ENCODE measurements at regions not wholly inside any gene's neighbourhood (a gene's known extent, or its start where the extent isn't known, plus 50 kb on each side); places are given as distances from the start of the nearest gene placed in this dataset.
"Not testable (repeated sequence)": the region's sequence is repeated elsewhere in the genome, so short reads cannot be mapped to it uniquely, and the experiment has no call there.

GRCh38 chr6:1162367-1163275, 149.3 kb upstream of the FOXQ1 start:
- Histone ChIP-seq H3K4me2 (ENCODE audit: control insufficient read depth, insufficient read depth) (no peak overlapping the region), H3K36me3 (ENCODE audit: control insufficient read depth in 2 of 2, insufficient read depth in 2 of 2, low read length in 1 of 2) (no peaks in the 10 kb centered on the region), H3K4me3 (no peak overlapping the region), H3K9ac (ENCODE audit: control insufficient read depth, insufficient read depth, low read length) (no peak overlapping the region), H3K79me2 (ENCODE audit: control insufficient read depth, insufficient read depth, low read length) (no peaks in the 10 kb centered on the region), H3K27ac (ENCODE audit: control insufficient read depth, insufficient read depth) (no peak overlapping the region), H2AFZ (ENCODE audit: control insufficient read depth, low read depth, low read length) (no peak overlapping the region), H4K20me1 (ENCODE audit: control insufficient read depth, insufficient read depth) (no peaks in the 10 kb centered on the region), H3K27me3 (replicated peaks in 1 of 2; ENCODE audit: control insufficient read depth in 2 of 2, insufficient read depth in 2 of 2, low read length in 1 of 2) (no peaks in the 10 kb centered on the region; a peak in 1 of 4 replicates), H3K4me1 (ENCODE audit: control insufficient read depth, insufficient read depth, low read length) (no peaks in the 10 kb centered on the region), H3K9me3 (replicated peaks; ENCODE audit: control insufficient read depth, insufficient read depth, low read length) (no peaks in the 10 kb centered on the region; the same call in 1 of the 3 replicates)
- ATAC-seq (no peak), FAIRE-seq (no peak), DNase-seq (ENCODE audit: low read depth, low spot score) (no peak)
- SMC1A ChIA-PET (ENCODE audit: uncharacterized antibody, unreplicated experiment) = interaction anchor here (0.5 kb wide), 1 partner anchor 489 kb away, joined by 3 read pairs; no protein-coding TSS in a partner anchor
- BruUV-seq (replicated peaks) = no TSS peak
- in situ Hi-C loops (cut with MboI) (no loop called here), intact Hi-C loops (cut with micrococcal nuclease; ENCODE audit: unreplicated experiment) (no loop called here)
- RAD21 ChIA-PET (ENCODE audit: unreplicated experiment) = no interaction called here
- POLR2A ChIA-PET = no interaction called here
- CTCF ChIA-PET = no interaction called here
- no peak for TF ChIP-seq YY1 (IDR thresholded peaks at IDR 0.05; ENCODE audit: low read depth, low read length)
- no peak for TF ChIP-seq CREB1 (IDR thresholded peaks at IDR 0.05; ENCODE audit: low read depth)
- no peak for TF ChIP-seq RFX5 (IDR thresholded peaks at IDR 0.05; ENCODE audit: low read depth, low read length)
- TF ChIP-seq ASH2L (IDR thresholded peaks at IDR 0.05; ENCODE audit: borderline replicate concordance, low read depth) = no peak
- no peak for TF ChIP-seq SMAD5 (IDR thresholded peaks at IDR 0.05; ENCODE audit: low read depth)
- no peak for TF ChIP-seq HSF1 (IDR thresholded peaks at IDR 0.05; ENCODE audit: low read depth, low read length)
- TF ChIP-seq FOS (IDR thresholded peaks at IDR 0.05; ENCODE audit: borderline replicate concordance, extremely low read depth, insufficient read length) = no peak
- TF ChIP-seq ZNF207 (IDR thresholded peaks at IDR 0.05; ENCODE audit: borderline replicate concordance) = no peak
- no peak for TF ChIP-seq SREBF2 (IDR thresholded peaks at IDR 0.05; ENCODE audit: low read length)
- no peak for TF ChIP-seq E2F4 (IDR thresholded peaks at IDR 0.05; ENCODE audit: low read depth, low read length)
- no peak for TF ChIP-seq SIX5 (IDR thresholded peaks at IDR 0.05; ENCODE audit: low read depth, low read length, severe bottlenecking)
- no peak for TF ChIP-seq SUPT20H (IDR thresholded peaks at IDR 0.05; ENCODE audit: borderline replicate concordance, control insufficient read depth, low read depth, low read length)
- no peak for TF ChIP-seq NR2F1 (conservative IDR thresholded peaks at IDR 0.05)
- TF ChIP-seq LARP7 (IDR thresholded peaks at IDR 0.05) = no peak
- no peak for TF ChIP-seq BMI1 (IDR thresholded peaks at IDR 0.05; ENCODE audit: borderline replicate concordance)
- TF ChIP-seq MEF2A (IDR thresholded peaks at IDR 0.05; ENCODE audit: insufficient read depth, low read depth, low read length) = no peak
- no peak for TF ChIP-seq ZSCAN29 (IDR thresholded peaks at IDR 0.05)
- WGBS (ENCODE audit: insufficient coverage, insufficient replicate concordance, low lambda C conversion rate, missing lambda C conversion rate) = 26% methylated on average over 8 of the region's 8 CpGs

GRCh38 chr6:1156411-1156810, 155.5 kb upstream of the FOXQ1 start:
- FAIRE-seq; CTCF ChIA-PET; H3K9ac ChIP-seq (ENCODE audit: control insufficient read depth, insufficient read depth, low read length); H3K27ac ChIP-seq (ENCODE audit: control insufficient read depth, insufficient read depth); SMC1A ChIA-PET (ENCODE audit: uncharacterized antibody, unreplicated experiment); H2AFZ ChIP-seq (ENCODE audit: control insufficient read depth, low read depth, low read length); H3K9me3 ChIP-seq (replicated peaks; ENCODE audit: control insufficient read depth, insufficient read depth, low read length); POLR2A ChIA-PET; H3K27me3 ChIP-seq (replicated peaks in 1 of 2; ENCODE audit: control insufficient read depth in 2 of 2, insufficient read depth in 2 of 2, low read length in 1 of 2); ATAC-seq; H3K4me2 ChIP-seq (ENCODE audit: control insufficient read depth, insufficient read depth); H3K4me1 ChIP-seq (ENCODE audit: control insufficient read depth, insufficient read depth, low read length); H3K4me3 ChIP-seq; BruUV-seq (replicated peaks); in situ Hi-C loops (cut with MboI); H3K36me3 ChIP-seq (ENCODE audit: control insufficient read depth in 2 of 2, insufficient read depth in 2 of 2, low read length in 1 of 2); intact Hi-C loops (cut with micrococcal nuclease; ENCODE audit: unreplicated experiment); H3K79me2 ChIP-seq (ENCODE audit: control insufficient read depth, insufficient read depth, low read length); DNase-seq (ENCODE audit: low read depth, low spot score); RAD21 ChIA-PET (ENCODE audit: unreplicated experiment); H4K20me1 ChIP-seq (ENCODE audit: control insufficient read depth, insufficient read depth): not testable (repeated sequence)
- WGBS (ENCODE audit: insufficient coverage, insufficient replicate concordance, low lambda C conversion rate, missing lambda C conversion rate) = 24% methylated on average over 3 of the region's 3 CpGs

Measured in GM12878 (cell line).